Chondrocyte (in vitro differentiated cells): ENCODE measurements at regions not wholly inside any gene's neighbourhood (a gene's known extent, or its start where the extent isn't known, plus 50 kb on each side); places are given as distances from the start of the nearest gene placed in this dataset.

Experiments used
- DNase-seq: peaks from one replicate; pipeline ENCODE4 v3.0.0; 2021; ENCODE audit warnings: mixed read lengths, low spot score
- H3K27ac Mint-ChIP-seq: one replicate; pipeline ENCODE4 v1.8.0; 2021; ENCODE audit warnings: mild to moderate bottlenecking, moderate library complexity, mixed read lengths; ENCODE audit not compliant: unreplicated experiment
- H3K27me3 Mint-ChIP-seq: 2 replicates; pipeline ENCODE4 v1.8.0; 2021; ENCODE audit warnings: low read depth, mixed read lengths
- H3K36me3 Mint-ChIP-seq: 2 replicates; pipeline ENCODE4 v1.8.0; 2021; ENCODE audit warnings: low read depth, mixed read lengths
- H3K4me1 Mint-ChIP-seq: 2 replicates; pipeline ENCODE4 v1.8.0; 2021; ENCODE audit warnings: low read depth, mild to moderate bottlenecking, mixed read lengths
- H3K4me3 Mint-ChIP-seq: one replicate; pipeline ENCODE4 v1.8.0; 2021; ENCODE audit warnings: mild to moderate bottlenecking, moderate library complexity, mixed read lengths; ENCODE audit not compliant: unreplicated experiment
- H3K9me3 Mint-ChIP-seq: 2 replicates; pipeline ENCODE4 v1.8.0; 2021; ENCODE audit warnings: low read depth, mixed read lengths
- TF ChIP-seq, protein P1 (sequence below): fragments of 200-600 bp; sonication (generic); IDR thresholded peaks from 2 replicates; pipeline ENCODE4 v1.5.0; 2021; ENCODE audit warnings: antibody characterized with exemption, mild to moderate bottlenecking, moderate library complexity

DNA sequence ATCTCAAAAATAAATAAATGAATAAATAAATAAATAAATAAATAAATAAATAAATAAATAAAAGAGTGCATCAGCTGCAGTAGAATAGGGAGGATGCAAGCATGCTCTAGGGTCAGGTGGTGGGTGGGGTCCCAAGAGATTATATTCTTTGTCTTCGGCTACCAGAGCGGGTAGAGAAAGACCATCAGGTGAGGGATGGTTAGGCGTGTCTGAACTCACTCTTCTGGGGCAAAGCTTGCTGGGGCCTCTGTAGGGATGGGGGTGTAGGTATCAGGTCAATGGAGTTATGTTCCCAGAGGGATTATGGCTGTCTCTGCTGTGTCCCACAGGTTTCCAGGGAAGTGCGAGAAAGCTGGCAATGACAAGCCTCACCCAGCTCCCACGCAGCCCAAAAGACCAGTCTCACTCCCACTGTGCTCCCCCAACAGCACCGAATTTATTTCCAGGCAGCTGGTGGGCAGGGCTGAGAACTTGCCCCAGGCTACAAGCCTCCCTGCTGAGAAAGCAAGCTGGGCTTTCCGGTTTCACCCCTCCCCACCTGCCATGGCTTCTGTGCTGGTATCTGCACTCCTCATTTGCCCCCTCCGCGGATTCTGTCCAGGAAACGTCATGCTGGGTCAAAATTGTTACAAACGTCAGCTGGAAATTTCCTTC is 180.8 kb downstream of the LURAP1L start:
- TF ChIP-seq, protein P1, sequence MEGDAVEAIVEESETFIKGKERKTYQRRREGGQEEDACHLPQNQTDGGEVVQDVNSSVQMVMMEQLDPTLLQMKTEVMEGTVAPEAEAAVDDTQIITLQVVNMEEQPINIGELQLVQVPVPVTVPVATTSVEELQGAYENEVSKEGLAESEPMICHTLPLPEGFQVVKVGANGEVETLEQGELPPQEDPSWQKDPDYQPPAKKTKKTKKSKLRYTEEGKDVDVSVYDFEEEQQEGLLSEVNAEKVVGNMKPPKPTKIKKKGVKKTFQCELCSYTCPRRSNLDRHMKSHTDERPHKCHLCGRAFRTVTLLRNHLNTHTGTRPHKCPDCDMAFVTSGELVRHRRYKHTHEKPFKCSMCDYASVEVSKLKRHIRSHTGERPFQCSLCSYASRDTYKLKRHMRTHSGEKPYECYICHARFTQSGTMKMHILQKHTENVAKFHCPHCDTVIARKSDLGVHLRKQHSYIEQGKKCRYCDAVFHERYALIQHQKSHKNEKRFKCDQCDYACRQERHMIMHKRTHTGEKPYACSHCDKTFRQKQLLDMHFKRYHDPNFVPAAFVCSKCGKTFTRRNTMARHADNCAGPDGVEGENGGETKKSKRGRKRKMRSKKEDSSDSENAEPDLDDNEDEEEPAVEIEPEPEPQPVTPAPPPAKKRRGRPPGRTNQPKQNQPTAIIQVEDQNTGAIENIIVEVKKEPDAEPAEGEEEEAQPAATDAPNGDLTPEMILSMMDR, result no peak
- Mint-ChIP-seq H3K36me3 (peaks cover 8% of the 10 kb centered on the region), H3K9me3 (peaks cover 12% of the 10 kb centered on the region), H3K4me3 (peak overlapping the region; percentile 31), H3K4me1 (peaks cover 50% of the 10 kb centered on the region), H3K27ac (peak overlapping the region; percentile 98), H3K27me3 (no peaks in the 10 kb centered on the region)
- DNase-seq, result no peak

DNA sequence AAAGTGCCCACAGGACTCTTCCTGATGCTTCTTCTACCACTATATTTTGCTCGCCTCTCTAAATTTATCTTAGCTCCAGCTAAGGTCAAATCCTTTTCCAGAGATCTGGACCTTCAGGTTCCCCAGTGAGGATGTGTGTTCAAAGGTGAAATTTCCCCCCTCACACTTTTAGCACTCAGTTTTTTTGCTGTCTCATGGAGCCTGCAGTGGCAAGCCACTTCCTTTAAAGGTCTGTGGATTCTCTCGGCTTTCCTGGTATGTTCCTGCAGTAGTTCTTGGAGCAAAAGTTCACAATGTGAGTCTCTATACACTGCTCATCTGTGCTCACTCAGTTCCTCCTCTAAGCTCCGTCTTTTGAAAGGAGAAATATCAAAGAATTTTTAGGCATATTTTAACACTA is 181.4 kb downstream of the LURAP1L start:
- TF ChIP-seq, protein P1, result no peak
- H3K27me3 Mint-ChIP-seq, result no peaks in the 10 kb centered on the region
- peaks cover 57% of the 10 kb centered on the region for H3K4me1 Mint-ChIP-seq
- no peak for DNase-seq
- peaks cover 12% of the 10 kb centered on the region for H3K9me3 Mint-ChIP-seq
- peak overlapping the region; percentile 31 for H3K4me3 Mint-ChIP-seq
- peaks cover 8% of the 10 kb centered on the region for H3K36me3 Mint-ChIP-seq
- H3K27ac Mint-ChIP-seq, result peak overlapping the region; percentile 98

DNA sequence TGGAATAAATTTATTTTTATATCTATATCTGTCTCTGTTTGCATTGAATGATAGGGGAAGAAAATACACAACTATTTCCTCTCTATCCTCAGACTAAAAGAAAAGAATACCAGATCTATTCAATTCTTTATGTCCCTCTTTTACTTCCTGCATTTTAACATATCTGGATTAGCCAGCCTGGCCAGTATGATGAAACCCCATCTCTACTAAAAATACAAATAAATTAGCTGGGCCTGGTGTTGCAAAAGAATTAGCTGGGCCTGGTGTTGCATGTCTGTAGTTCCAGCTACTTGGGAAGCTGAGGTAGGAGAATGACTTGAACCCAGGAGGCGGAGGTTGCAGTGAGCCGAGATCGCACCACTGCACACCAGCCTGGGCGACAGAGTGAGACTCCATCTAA is 182.0 kb downstream of the LURAP1L start:
- Mint-ChIP-seq H3K27me3 (no peaks in the 10 kb centered on the region), H3K4me1 (peaks cover 58% of the 10 kb centered on the region), H3K9me3 (peaks cover 12% of the 10 kb centered on the region), H3K4me3 (no peak overlapping the region), H3K27ac (peak overlapping the region; percentile 98), H3K36me3 (peaks cover 8% of the 10 kb centered on the region)
- TF ChIP-seq, protein P1, result no peak
- no peak for DNase-seq

DNA sequence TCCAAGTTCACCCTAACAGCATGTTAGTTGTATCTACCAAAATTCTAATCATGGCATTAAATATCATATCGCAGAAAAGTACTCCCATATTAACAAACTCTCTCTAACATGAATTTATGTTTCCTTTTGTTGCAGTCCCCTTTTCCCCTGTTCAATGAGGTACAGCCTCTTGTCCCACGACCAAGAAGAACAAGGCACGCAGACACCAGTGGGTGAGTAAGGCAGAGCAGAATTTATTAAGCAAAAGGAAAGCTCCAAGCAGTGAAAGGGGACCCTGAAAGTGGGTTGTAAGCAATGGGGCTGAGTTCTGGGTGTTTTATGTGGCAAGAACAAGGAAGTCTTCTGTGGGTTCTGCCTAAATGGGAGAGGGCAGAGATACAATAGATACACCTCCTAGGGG is 183.5 kb downstream of the LURAP1L start:
- Mint-ChIP-seq H3K4me3 (no peak overlapping the region), H3K9me3 (peaks cover 12% of the 10 kb centered on the region), H3K4me1 (peaks cover 46% of the 10 kb centered on the region), H3K27ac (no peak overlapping the region), H3K27me3 (no peaks in the 10 kb centered on the region), H3K36me3 (peaks cover 8% of the 10 kb centered on the region)
- no peak for DNase-seq
- TF ChIP-seq, protein P1, result no peak

DNA sequence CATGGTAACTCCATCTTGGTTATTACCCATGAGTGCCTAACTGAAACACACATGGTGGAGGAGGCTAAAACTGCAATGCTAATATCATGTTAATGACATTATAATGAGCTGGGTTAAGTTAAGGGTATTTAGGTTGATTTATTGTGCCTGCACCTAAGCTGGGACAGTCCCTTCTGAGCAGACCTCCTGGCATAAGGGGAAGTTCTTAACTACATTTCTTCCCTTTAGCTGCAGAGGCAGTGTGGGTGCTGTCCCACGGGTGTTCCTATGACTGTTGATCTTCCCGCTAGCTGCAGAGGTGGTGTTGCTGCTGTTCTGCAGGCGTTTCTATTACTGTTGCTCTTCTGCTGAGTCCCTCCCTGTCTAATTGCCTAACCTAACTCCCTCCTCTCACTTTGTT is 183.9 kb downstream of the LURAP1L start:
- no peaks in the 10 kb centered on the region for H3K27me3 Mint-ChIP-seq
- peaks cover 8% of the 10 kb centered on the region for H3K36me3 Mint-ChIP-seq
- no peak overlapping the region for H3K27ac Mint-ChIP-seq
- H3K4me1 Mint-ChIP-seq, result peaks cover 48% of the 10 kb centered on the region
- DNase-seq, result no peak
- no peak overlapping the region for H3K4me3 Mint-ChIP-seq
- TF ChIP-seq, protein P1, result no peak
- H3K9me3 Mint-ChIP-seq, result peaks cover 12% of the 10 kb centered on the region
